Endothelial cell of umbilical vein (primary cell): ENCODE measurements at regions not wholly inside any gene's neighbourhood (a gene's known extent, or its start where the extent isn't known, plus 50 kb on each side); places are given as distances from the start of the nearest gene placed in this dataset.

Experiments used
- BruUV-seq: library from RNA; stranded (reverse); fragments of 400-500 nt; replicated peaks from 2 replicates; lab custom pipeline; 2021; lab: Mats Ljungman, UMichigan
- CTCF ChIA-PET: fragments of 300-600, 350-600 bp; sonication (Branson Sonifier 250); formaldehyde crosslinking; loops from one replicate; lab custom pipeline; 2021; ENCODE audit warnings: antibody characterized with exemption, inconsistent platforms; lab: Charles Lee
- POLR2A ChIA-PET: fragments of 300-600, 350-600 bp; sonication (Branson Sonifier 250); formaldehyde crosslinking; loops from one replicate; lab custom pipeline; 2021; ENCODE audit warnings: antibody characterized with exemption, inconsistent platforms; lab: Charles Lee
- DNase-seq: peaks from one replicate; pipeline ENCODE4 v3.0.0-alpha.2; 2011; ENCODE audit warnings: low read depth, low spot score
- FAIRE-seq: peaks from 2 replicates; lab custom pipeline; 2011; peaks lifted over from hg19 to GRCh38; lab: Jason Lieb, UNC
- H2AFZ ChIP-seq: 2 replicates; pipeline ENCODE4 v1.6.0; 2012; ENCODE audit warnings: low read depth, low read length, control low read depth, inconsistent platforms
- H3K27ac ChIP-seq: 2 replicates; pipeline ENCODE4 v1.5.1; 2011; ENCODE audit warnings: low read depth, mild to moderate bottlenecking, control low read depth, low read length, moderate library complexity; ENCODE audit not compliant: insufficient read depth
- H3K27me3 ChIP-seq, 2 experiments: 2 replicates each; pipeline versions ENCODE4 v1.6.0 to v1.6.1; 2011; ENCODE audit warnings: low read length in 2 of 2, mixed read lengths in 1 of 2; ENCODE audit not compliant: control insufficient read depth in 2 of 2, insufficient read depth in 2 of 2
- H3K36me3 ChIP-seq, 2 experiments: 2 replicates in 1 of 2; 3 replicates in 1 of 2; pipeline ENCODE4 v1.5.1; 2011; ENCODE audit warnings: low read length in 2 of 2, mild to moderate bottlenecking in 1 of 2, moderate library complexity in 1 of 2; ENCODE audit not compliant: control insufficient read depth in 2 of 2, insufficient read depth in 2 of 2; ENCODE audit errors: extremely low read depth in 1 of 2
- H3K4me1 ChIP-seq: 3 replicates; pipeline ENCODE4 v1.5.1; 2011; ENCODE audit warnings: mild to moderate bottlenecking, low read length; ENCODE audit not compliant: control insufficient read depth, insufficient read depth; ENCODE audit errors: extremely low read depth
- H3K4me2 ChIP-seq: 2 replicates; pipeline ENCODE4 v1.6.1; 2011; ENCODE audit warnings: low read length, control low read depth, mixed read lengths; ENCODE audit not compliant: insufficient read depth
- H3K4me3 ChIP-seq, 3 experiments: fragments of 200-600 bp in 1 of 3; sonication (generic), shearing (Covaris generic) in 1 of 3; replicated peaks in 1 of 3; 2 replicates each; pipeline ENCODE4 v1.5.1; 2011 to 2016; ENCODE audit warnings: control low read depth in 3 of 3, low read length in 3 of 3, mild to moderate bottlenecking in 2 of 3, inconsistent platforms in 1 of 3, low read depth in 1 of 3, moderate library complexity in 1 of 3; ENCODE audit not compliant: insufficient read depth in 1 of 3
- H3K79me2 ChIP-seq: 2 replicates; pipeline ENCODE4 v1.6.0; 2012; ENCODE audit warnings: low read length, inconsistent platforms; ENCODE audit not compliant: control insufficient read depth, insufficient read depth
- H3K9ac ChIP-seq: replicated peaks from 2 replicates; pipeline ENCODE3; 2011; ENCODE audit warnings: low read length, control low read depth; ENCODE audit not compliant: insufficient read depth; ENCODE audit errors: extremely low read depth
- H3K9me1 ChIP-seq: replicated peaks from 3 replicates; pipeline ENCODE4 v1.6.0; 2011; ENCODE audit warnings: mild to moderate bottlenecking, low read length; ENCODE audit not compliant: control insufficient read depth, insufficient read depth; ENCODE audit errors: extremely low read depth
- H3K9me3 ChIP-seq: replicated peaks from 2 replicates; pipeline ENCODE4 v1.5.1; 2012; ENCODE audit warnings: low read length, inconsistent platforms; ENCODE audit not compliant: control insufficient read depth, insufficient read depth
- H4K20me1 ChIP-seq: replicated peaks from 2 replicates; pipeline ENCODE3; 2011; ENCODE audit warnings: mild to moderate bottlenecking, low read length; ENCODE audit not compliant: control insufficient read depth, insufficient read depth; ENCODE audit errors: extremely low read depth
- CTCF ChIP-seq, 2 donors: IDR thresholded peaks; 1 replicate in 1 of 2; 2 replicates in 1 of 2; pipeline ENCODE4 v1.5.1; 2011; ENCODE audit warnings: low read length in 2 of 2, mild to moderate bottlenecking in 2 of 2, moderate library complexity in 2 of 2, control low read depth in 1 of 2, inconsistent platforms in 1 of 2, low read depth in 1 of 2; ENCODE audit not compliant: insufficient read depth in 1 of 2; ENCODE audit errors: extremely low read depth in 1 of 2
- EZH2 ChIP-seq: IDR thresholded peaks from 2 replicates; pipeline ENCODE4 v1.6.1; 2012; ENCODE audit warnings: borderline replicate concordance, low read depth, mild to moderate bottlenecking, moderate library complexity, low read length, inconsistent platforms; ENCODE audit not compliant: severe bottlenecking
- GATA2 ChIP-seq: IDR thresholded peaks from 2 replicates; pipeline ENCODE4 v1.7.0; 2011; ENCODE audit warnings: low read depth, mild to moderate bottlenecking, moderate library complexity, mixed read lengths, low read length; ENCODE audit not compliant: insufficient read length, insufficient read depth
- JUN ChIP-seq: IDR thresholded peaks from 2 replicates; pipeline ENCODE4 v1.6.1; 2011; ENCODE audit warnings: borderline replicate concordance, low read depth; ENCODE audit not compliant: insufficient read length, insufficient read depth
- MAX ChIP-seq: IDR thresholded peaks from 2 replicates; pipeline ENCODE4 v1.6.1; 2011; ENCODE audit not compliant: insufficient read depth, insufficient read length
- MYC ChIP-seq: IDR thresholded peaks from one replicate; pipeline ENCODE4 v1.6.1; 2011; ENCODE audit warnings: mild to moderate bottlenecking, low read depth, low read length
- POLR2A ChIP-seq: IDR thresholded peaks from 2 replicates; pipeline ENCODE4 v1.6.1; 2012; ENCODE audit warnings: low read depth, mild to moderate bottlenecking, control low read depth, low read length
- POLR2AphosphoS5 ChIP-seq: IDR thresholded peaks from 2 replicates; pipeline ENCODE4 v1.6.1; 2012; ENCODE audit warnings: low read depth, mild to moderate bottlenecking, control low read depth, low read length, moderate library complexity; ENCODE audit not compliant: insufficient read depth
- dilution Hi-C: fragments of 300-500 bp; cut with MboI; formaldehyde crosslinking; loops from one replicate; pipeline ENCODE4 v1.15.0; 2019; ENCODE audit warnings: low sequenced_read_pairs; ENCODE audit not compliant: extremely low pct_ligation_motif_present
- intact Hi-C: fragments of 100-400 bp; cut with micrococcal nuclease; formaldehyde crosslinking; loops from one replicate; pipeline ENCODE4 v1.10.0; 2022

- H3K9me1 ChIP-seq = no peaks in the 10 kb centered on the region
- H3K4me3 ChIP-seq = no peak overlapping the region
- H3K27me3 ChIP-seq = no peaks in the 10 kb centered on the region
- no peak overlapping the region for H2AFZ ChIP-seq
- no peaks in the 10 kb centered on the region for H3K36me3 ChIP-seq
- ChIA-PET POLR2A (no interaction called here), CTCF (no interaction called here)
- intact Hi-C loops = no loop called here
- H3K4me1 ChIP-seq = no peaks in the 10 kb centered on the region
- H3K9me3 ChIP-seq = no peaks in the 10 kb centered on the region
- no peak for FAIRE-seq
- no peak overlapping the region for H3K4me2 ChIP-seq
- no peaks in the 10 kb centered on the region for H4K20me1 ChIP-seq
- H3K27ac ChIP-seq = no peak overlapping the region
- DNase-seq = no peak
- no peak for TF ChIP-seq MAX
- H3K79me2 ChIP-seq = no peaks in the 10 kb centered on the region
- dilution Hi-C loops = no loop called here
- no peak overlapping the region for H3K9ac ChIP-seq
- BruUV-seq = no TSS peak
Measured at GRCh38 chr7:114229246-114229645, 185.4 kb upstream of the FOXP2 start.

GRCh38 chr7:114225784-114226183 is 188.8 kb upstream of the FOXP2 start:
- no peaks in the 10 kb centered on the region for H3K9me3 ChIP-seq
- dilution Hi-C loops (no loop called here), intact Hi-C loops (no loop called here)
- TF ChIP-seq POLR2A (no peak), JUN (no peak), GATA2 (no peak), MYC (no peak), MAX (no peak), CTCF (IDR thresholded peaks at IDR 0.05; ENCODE audit: extremely low read depth in 1 of 2, insufficient read depth in 1 of 2, low read depth in 1 of 2, low read length in 2 of 2) (no peak), POLR2AphosphoS5 (no peak), EZH2 (no peak)
- no peaks in the 10 kb centered on the region for H3K79me2 ChIP-seq
- FAIRE-seq (no peak), DNase-seq (no peak)
- ChIA-PET POLR2A (no interaction called here), CTCF (interaction anchor here (0.8 kb wide), 1 partner anchor 201 kb away, joined by 3 read pairs; no protein-coding TSS in a partner anchor)
- H3K4me2 ChIP-seq = no peak overlapping the region
- H3K4me1 ChIP-seq = no peaks in the 10 kb centered on the region
- H3K27me3 ChIP-seq = no peaks in the 10 kb centered on the region
- no peaks in the 10 kb centered on the region for H3K9me1 ChIP-seq
- no peak overlapping the region for H3K27ac ChIP-seq
- no peaks in the 10 kb centered on the region for H3K36me3 ChIP-seq
- no peaks in the 10 kb centered on the region for H4K20me1 ChIP-seq
- H3K4me3 ChIP-seq = no peak overlapping the region
- H2AFZ ChIP-seq = no peak overlapping the region
- no TSS peak for BruUV-seq
- no peak overlapping the region for H3K9ac ChIP-seq
